HepG2 (cell line): ENCODE measurements at regions not wholly inside any gene's neighbourhood (a gene's known extent, or its start where the extent isn't known, plus 50 kb on each side); places are given as distances from the start of the nearest gene placed in this dataset.

Source experiments
- ATAC-seq: fragments of 200-7000 bp; cut with Tn5 transposase; 3 replicates; pipeline ENCODE4 v1.9.1; 2020; ENCODE audit warnings: mild to moderate bottlenecking, moderate library complexity
- BruUV-seq: library from RNA; stranded (reverse); fragments of 400-500 nt; replicated peaks from 2 replicates; lab custom pipeline; 2021; lab: Mats Ljungman, UMichigan
- CTCF ChIA-PET: fragments of 300-600 bp; formaldehyde crosslinking; extraction: SDS; loops from one replicate; lab custom pipeline; 2021; ENCODE audit warnings: low total read pairs, inconsistent platforms, low intra/inter-chr PET ratio; lab: Yijun Ruan, JAX
- POLR2A ChIA-PET: fragments of 350-600 bp; sonication (Branson Sonifier 250); formaldehyde crosslinking; loops from one replicate; lab custom pipeline; 2020; ENCODE audit warnings: antibody characterized with exemption, inconsistent platforms; lab: Yijun Ruan, JAX
- DNase-seq: peaks from one replicate; pipeline ENCODE4 v3.0.0-alpha.2; 2015; ENCODE audit warnings: low spot score
- FAIRE-seq: peaks from 3 replicates; lab custom pipeline; 2011; peaks lifted over from hg19 to GRCh38; lab: Jason Lieb, UNC
- H2AFZ ChIP-seq: one replicate; pipeline ENCODE4 v1.6.1; 2011; ENCODE audit warnings: low read length, inconsistent platforms
- H3K27ac ChIP-seq: fragments of 300-600 bp; 3 replicates; pipeline ENCODE4 v1.8.0; 2011; ENCODE audit warnings: mixed run types, mild to moderate bottlenecking, mixed read lengths, low read length, inconsistent platforms; ENCODE audit not compliant: insufficient read depth; ENCODE audit errors: extremely low read length
- H3K27me3 ChIP-seq, 2 experiments: fragments of 200-600 bp in 1 of 2; 2 replicates in 1 of 2; 3 replicates in 1 of 2; pipeline versions ENCODE4 v1.6.0 to v1.8.0; 2011; ENCODE audit warnings: low read length in 2 of 2, mild to moderate bottlenecking in 2 of 2, moderate library complexity in 2 of 2, inconsistent platforms in 1 of 2; ENCODE audit not compliant: insufficient read depth in 2 of 2, control insufficient read depth in 1 of 2
- H3K36me3 ChIP-seq, 2 experiments: fragments of 200-600 bp in 1 of 2; replicated peaks in 1 of 2; 2 replicates in 1 of 2; 3 replicates in 1 of 2; pipeline versions ENCODE4 v1.5.1 to v1.8.0; 2011; ENCODE audit warnings: low read length in 2 of 2, inconsistent platforms in 1 of 2; ENCODE audit not compliant: insufficient read depth in 2 of 2, control insufficient read depth in 1 of 2
- H3K4me1 ChIP-seq: 2 replicates; pipeline ENCODE4 v1.5.1; 2012; ENCODE audit warnings: low read length, inconsistent platforms; ENCODE audit not compliant: insufficient read depth
- H3K4me2 ChIP-seq: 2 replicates; pipeline ENCODE4 v1.6.0; 2011; ENCODE audit warnings: low read depth, low read length, inconsistent platforms
- H3K4me3 ChIP-seq, 3 experiments: fragments of 200-600 bp in 1 of 3; sonication (generic), shearing (Covaris generic) in 1 of 3; replicated peaks in 1 of 3; 2 replicates each; pipeline ENCODE4 v1.5.1; 2011 to 2016; ENCODE audit warnings: low read length in 3 of 3, inconsistent platforms in 2 of 3, low read depth in 2 of 3, mild to moderate bottlenecking in 2 of 3, control low read depth in 1 of 3, mixed read lengths in 1 of 3; ENCODE audit not compliant: insufficient read depth in 1 of 3
- H3K79me2 ChIP-seq: one replicate; pipeline ENCODE4 v1.6.1; 2011; ENCODE audit warnings: low read length, inconsistent platforms; ENCODE audit not compliant: insufficient read depth
- H3K9ac ChIP-seq: 2 replicates; pipeline ENCODE4 v1.6.0; 2011; ENCODE audit warnings: mild to moderate bottlenecking, low read depth, low read length, inconsistent platforms; ENCODE audit not compliant: insufficient read depth
- H3K9me3 ChIP-seq: 2 replicates; pipeline ENCODE4 v1.5.1; 2012; ENCODE audit warnings: mild to moderate bottlenecking, low read length
- H4K20me1 ChIP-seq: 2 replicates; pipeline ENCODE4 v1.6.0; 2011; ENCODE audit warnings: inconsistent platforms, mild to moderate bottlenecking, low read length, moderate library complexity; ENCODE audit not compliant: insufficient read depth
- ARID4A ChIP-seq: sonication (generic); formaldehyde crosslinking; IDR thresholded peaks from 2 replicates; pipeline ENCODE4 v1.5.0; 2020; ENCODE audit warnings: mild to moderate bottlenecking, missing genetic modification reagents, borderline replicate concordance
- BORCS8-MEF2B ChIP-seq: sonication (generic); formaldehyde crosslinking; IDR thresholded peaks from 2 replicates; pipeline ENCODE4 v1.8.0; 2022; ENCODE audit warnings: mild to moderate bottlenecking, missing genetic modification reagents
- ETV6 ChIP-seq: sonication (generic); formaldehyde crosslinking; conservative IDR thresholded peaks from 2 replicates; pipeline ENCODE4 v1.4.0; 2020; ENCODE audit warnings: missing genetic modification reagents
- TCF7 ChIP-seq: sonication (generic); IDR thresholded peaks from 2 replicates; pipeline ENCODE4 v1.6.1; 2016; ENCODE audit warnings: antibody characterized with exemption, low read depth
- TFE3 ChIP-seq: IDR thresholded peaks from 2 replicates; pipeline ENCODE4 v1.6.1; 2016
- TSC22D2 ChIP-seq: sonication (generic); formaldehyde crosslinking; IDR thresholded peaks from 2 replicates; pipeline ENCODE4 v1.5.1; 2020; ENCODE audit warnings: missing genetic modification reagents, mild to moderate bottlenecking, borderline replicate concordance
- ZKSCAN8 ChIP-seq: IDR thresholded peaks from 2 replicates; pipeline ENCODE4 v1.6.1; 2016; ENCODE audit warnings: borderline replicate concordance, missing genetic modification reagents, missing compliant biosample characterization
- ZNF33B ChIP-seq: sonication (generic); formaldehyde crosslinking; IDR thresholded peaks from 2 replicates; pipeline ENCODE4 v1.5.1; 2020; ENCODE audit warnings: mild to moderate bottlenecking, missing genetic modification reagents
- ZNF431 ChIP-seq: sonication (generic); formaldehyde crosslinking; IDR thresholded peaks from 2 replicates; pipeline ENCODE4 v1.9.0; 2022; ENCODE audit warnings: missing genetic modification reagents, low read depth, mild to moderate bottlenecking, borderline replicate concordance
- ZNF749 ChIP-seq: sonication (generic); formaldehyde crosslinking; IDR thresholded peaks from 2 replicates; pipeline ENCODE4 v1.8.0; 2022; ENCODE audit warnings: mild to moderate bottlenecking, missing genetic modification reagents, moderate library complexity, borderline replicate concordance
- in situ Hi-C: cut with HindIII; loops from 2 replicates; pipeline ENCODE4 v1.10.0; 2017; ENCODE audit warnings: low pct_unique_long_range_greater_than_20kb; ENCODE audit not compliant: extremely low pct_ligation_motif_present
- intact Hi-C: fragments of 100-400 bp; cut with micrococcal nuclease; formaldehyde crosslinking; loops from one replicate; pipeline ENCODE4 v1.10.0; 2022; ENCODE audit not compliant: unreplicated experiment
- TF ChIP-seq, protein P1 (sequence below): sonication (generic); formaldehyde crosslinking; IDR thresholded peaks from 2 replicates; pipeline ENCODE4 v1.9.0; 2021; ENCODE audit warnings: mild to moderate bottlenecking, missing genetic modification reagents

DNA sequence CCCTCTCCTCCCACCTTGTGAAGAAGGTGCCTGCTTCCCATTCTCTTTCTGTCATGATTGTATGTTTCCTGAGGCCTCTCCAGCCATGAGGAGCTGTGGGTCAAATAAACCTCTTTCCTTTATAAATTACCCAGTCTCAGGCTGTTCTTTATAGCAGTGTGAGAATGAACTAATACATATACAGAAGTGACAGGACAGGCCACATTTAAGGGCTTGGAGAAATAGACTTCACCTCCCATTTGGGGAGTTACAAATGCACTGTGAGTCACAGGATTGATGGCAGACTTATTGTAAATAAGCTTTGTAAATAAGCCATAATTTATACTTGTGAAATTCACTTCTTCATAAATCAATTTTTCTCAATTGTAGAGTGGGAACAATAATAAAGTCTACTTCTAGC lies 543.3 kb downstream of the LRRIQ3 start (continued):
- no peak for TF ChIP-seq BORCS8-MEF2B
- no peak for TF ChIP-seq TFE3
- no peak for TF ChIP-seq ZNF431 (CRISPR knock-in tag)
- no peak for TF ChIP-seq ARID4A (CRISPR knock-in tag)
- TF ChIP-seq, all 625 proteins: peak for 0

DNA sequence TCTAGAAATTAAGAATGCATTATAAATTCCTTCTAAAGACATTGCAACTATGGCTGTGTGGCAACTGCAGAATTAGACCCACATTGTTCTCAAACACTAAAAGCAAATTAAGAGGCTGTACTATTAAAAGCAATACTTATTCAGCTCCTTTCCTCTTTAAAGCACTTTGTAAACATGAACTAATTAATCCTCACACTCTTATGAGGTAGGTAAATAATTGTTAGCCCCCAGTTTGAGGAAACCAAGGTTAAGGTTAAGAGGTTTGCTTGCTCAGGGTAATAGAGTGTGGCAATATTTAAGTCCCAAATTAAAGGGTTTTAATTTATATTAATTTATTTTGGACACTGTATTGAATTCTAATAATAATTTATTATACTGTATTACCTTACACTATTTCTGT lies 553.8 kb downstream of the LRRIQ3 start:
- DNase-seq (no peak), ATAC-seq (no peak), FAIRE-seq (no peak)
- Histone ChIP-seq H3K79me2 (no peaks in the 10 kb centered on the region), H3K4me2 (no peak overlapping the region), H3K4me3 (no peak overlapping the region), H2AFZ (no peak overlapping the region), H3K4me1 (no peaks in the 10 kb centered on the region), H3K27ac (no peak overlapping the region), H4K20me1 (no peaks in the 10 kb centered on the region), H3K9ac (no peak overlapping the region), H3K27me3 (no peaks in the 10 kb centered on the region), H3K9me3 (peaks cover 91% of the 10 kb centered on the region), H3K36me3 (no peaks in the 10 kb centered on the region)
- intact Hi-C loops (no loop called here), in situ Hi-C loops (no loop called here)
- ChIA-PET POLR2A (no interaction called here), CTCF (no interaction called here)
- no TSS peak for BruUV-seq
- TF ChIP-seq ZNF33B (CRISPR knock-in tag): no peak
- no peak for TF ChIP-seq ZKSCAN8 (CRISPR knock-in tag)
- TF ChIP-seq TSC22D2: no peak
- TF ChIP-seq, protein P1, sequence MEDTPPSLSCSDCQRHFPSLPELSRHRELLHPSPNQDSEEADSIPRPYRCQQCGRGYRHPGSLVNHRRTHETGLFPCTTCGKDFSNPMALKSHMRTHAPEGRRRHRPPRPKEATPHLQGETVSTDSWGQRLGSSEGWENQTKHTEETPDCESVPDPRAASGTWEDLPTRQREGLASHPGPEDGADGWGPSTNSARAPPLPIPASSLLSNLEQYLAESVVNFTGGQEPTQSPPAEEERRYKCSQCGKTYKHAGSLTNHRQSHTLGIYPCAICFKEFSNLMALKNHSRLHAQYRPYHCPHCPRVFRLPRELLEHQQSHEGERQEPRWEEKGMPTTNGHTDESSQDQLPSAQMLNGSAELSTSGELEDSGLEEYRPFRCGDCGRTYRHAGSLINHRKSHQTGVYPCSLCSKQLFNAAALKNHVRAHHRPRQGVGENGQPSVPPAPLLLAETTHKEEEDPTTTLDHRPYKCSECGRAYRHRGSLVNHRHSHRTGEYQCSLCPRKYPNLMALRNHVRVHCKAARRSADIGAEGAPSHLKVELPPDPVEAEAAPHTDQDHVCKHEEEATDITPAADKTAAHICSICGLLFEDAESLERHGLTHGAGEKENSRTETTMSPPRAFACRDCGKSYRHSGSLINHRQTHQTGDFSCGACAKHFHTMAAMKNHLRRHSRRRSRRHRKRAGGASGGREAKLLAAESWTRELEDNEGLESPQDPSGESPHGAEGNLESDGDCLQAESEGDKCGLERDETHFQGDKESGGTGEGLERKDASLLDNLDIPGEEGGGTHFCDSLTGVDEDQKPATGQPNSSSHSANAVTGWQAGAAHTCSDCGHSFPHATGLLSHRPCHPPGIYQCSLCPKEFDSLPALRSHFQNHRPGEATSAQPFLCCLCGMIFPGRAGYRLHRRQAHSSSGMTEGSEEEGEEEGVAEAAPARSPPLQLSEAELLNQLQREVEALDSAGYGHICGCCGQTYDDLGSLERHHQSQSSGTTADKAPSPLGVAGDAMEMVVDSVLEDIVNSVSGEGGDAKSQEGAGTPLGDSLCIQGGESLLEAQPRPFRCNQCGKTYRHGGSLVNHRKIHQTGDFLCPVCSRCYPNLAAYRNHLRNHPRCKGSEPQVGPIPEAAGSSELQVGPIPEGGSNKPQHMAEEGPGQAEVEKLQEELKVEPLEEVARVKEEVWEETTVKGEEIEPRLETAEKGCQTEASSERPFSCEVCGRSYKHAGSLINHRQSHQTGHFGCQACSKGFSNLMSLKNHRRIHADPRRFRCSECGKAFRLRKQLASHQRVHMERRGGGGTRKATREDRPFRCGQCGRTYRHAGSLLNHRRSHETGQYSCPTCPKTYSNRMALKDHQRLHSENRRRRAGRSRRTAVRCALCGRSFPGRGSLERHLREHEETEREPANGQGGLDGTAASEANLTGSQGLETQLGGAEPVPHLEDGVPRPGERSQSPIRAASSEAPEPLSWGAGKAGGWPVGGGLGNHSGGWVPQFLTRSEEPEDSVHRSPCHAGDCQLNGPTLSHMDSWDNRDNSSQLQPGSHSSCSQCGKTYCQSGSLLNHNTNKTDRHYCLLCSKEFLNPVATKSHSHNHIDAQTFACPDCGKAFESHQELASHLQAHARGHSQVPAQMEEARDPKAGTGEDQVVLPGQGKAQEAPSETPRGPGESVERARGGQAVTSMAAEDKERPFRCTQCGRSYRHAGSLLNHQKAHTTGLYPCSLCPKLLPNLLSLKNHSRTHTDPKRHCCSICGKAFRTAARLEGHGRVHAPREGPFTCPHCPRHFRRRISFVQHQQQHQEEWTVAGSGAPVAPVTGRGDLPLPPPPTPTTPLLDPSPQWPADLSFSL (CRISPR knock-in tag): no peak
- TF ChIP-seq TCF7: no peak
- TF ChIP-seq ZNF749: no peak
- TF ChIP-seq ETV6: no peak
